ENCODE measurements at regions not wholly inside any gene's neighbourhood (a gene's known extent, or its start where the extent isn't known, plus 50 kb on each side); places are given as distances from the start of the nearest gene placed in this dataset.

DNA sequence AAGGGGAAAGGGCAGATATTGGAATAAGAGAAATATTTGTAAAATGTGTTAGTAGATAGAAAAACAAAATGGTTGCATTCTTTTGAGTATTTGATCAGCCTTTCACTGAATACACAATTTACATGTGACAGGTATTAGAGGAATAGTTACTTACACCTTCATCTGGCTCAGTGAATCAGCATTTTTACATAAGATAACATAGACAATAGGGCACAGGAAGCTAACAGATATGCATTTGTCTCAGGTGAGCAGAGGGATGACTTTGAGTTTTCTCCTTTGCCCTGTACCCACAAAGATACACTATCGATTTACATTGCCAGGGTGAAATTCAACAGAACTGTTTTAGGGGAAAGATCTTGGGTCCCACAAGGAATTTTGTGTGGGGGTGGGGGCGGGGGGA, 373.1 kb upstream of the NETO1 start:
- TF ChIP-seq, protein P1, sequence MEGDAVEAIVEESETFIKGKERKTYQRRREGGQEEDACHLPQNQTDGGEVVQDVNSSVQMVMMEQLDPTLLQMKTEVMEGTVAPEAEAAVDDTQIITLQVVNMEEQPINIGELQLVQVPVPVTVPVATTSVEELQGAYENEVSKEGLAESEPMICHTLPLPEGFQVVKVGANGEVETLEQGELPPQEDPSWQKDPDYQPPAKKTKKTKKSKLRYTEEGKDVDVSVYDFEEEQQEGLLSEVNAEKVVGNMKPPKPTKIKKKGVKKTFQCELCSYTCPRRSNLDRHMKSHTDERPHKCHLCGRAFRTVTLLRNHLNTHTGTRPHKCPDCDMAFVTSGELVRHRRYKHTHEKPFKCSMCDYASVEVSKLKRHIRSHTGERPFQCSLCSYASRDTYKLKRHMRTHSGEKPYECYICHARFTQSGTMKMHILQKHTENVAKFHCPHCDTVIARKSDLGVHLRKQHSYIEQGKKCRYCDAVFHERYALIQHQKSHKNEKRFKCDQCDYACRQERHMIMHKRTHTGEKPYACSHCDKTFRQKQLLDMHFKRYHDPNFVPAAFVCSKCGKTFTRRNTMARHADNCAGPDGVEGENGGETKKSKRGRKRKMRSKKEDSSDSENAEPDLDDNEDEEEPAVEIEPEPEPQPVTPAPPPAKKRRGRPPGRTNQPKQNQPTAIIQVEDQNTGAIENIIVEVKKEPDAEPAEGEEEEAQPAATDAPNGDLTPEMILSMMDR (IDR thresholded peaks at IDR 0.05; ENCODE audit: low read depth, low read length) = no peak
- no peak overlapping the region for H3K4me3 ChIP-seq (ENCODE audit: low read depth, low read length)

DNA sequence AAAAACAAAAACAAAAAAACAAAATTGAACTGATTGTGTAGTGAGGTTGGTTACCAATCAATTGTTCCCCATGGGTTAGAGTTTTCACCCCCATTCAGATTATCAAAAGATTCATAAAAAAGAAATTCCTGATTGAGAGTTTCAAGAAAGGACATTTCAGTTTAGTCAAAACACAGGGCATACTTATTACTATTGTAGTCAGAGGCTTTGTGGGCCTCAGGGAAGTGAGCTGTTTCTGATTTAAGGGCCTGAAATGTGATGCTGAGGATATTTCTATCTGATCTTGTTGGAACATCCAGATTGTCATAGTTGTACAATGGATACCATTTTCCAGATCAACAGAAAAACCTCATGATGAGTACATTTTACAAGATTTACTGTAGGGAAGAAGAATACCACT, 368.1 kb upstream of the NETO1 start:
- H3K4me3 ChIP-seq (ENCODE audit: low read depth, low read length) = no peak overlapping the region
- TF ChIP-seq, protein P1 (IDR thresholded peaks at IDR 0.05; ENCODE audit: low read depth, low read length) = no peak

DNA sequence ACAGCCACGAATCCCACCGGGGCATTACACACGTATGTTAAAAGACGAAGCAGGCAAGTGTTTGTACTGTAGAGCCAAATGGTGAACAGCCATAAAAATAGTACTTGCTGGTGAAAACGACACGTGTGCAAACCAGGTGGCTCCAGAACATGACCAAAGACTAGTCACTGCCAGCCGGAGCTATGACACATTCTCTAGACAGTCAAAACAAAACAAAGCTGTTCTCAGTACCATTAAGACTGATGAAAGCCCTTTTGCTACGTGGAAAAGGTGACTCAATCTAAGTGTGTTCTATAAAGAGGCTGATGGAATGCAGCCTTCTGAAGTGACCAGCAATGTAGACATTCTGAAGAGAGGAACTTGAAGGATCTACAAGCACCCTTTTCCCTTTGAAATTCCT, 367.7 kb upstream of the NETO1 start:
- TF ChIP-seq, protein P1 (IDR thresholded peaks at IDR 0.05; ENCODE audit: low read depth, low read length) = no peak
- no peak overlapping the region for H3K4me3 ChIP-seq (ENCODE audit: low read depth, low read length)

DNA sequence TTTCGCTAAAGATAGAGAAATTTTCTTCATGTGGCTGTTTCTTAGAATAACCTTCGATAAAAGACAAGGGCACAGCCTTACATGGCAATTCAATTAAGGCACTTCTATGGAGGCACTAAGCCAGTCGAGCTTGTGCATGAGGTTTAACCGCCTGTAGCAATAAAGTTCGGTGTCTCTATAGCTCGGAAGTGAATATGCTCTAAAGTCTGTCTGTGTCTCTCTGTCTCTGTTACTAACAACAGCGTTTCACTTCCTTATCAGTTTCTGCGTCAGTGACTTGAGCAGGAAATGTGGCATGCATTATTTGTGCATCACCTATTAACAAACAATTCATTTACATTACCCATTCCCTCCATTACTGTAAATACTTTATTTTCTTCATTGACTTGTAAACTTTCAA, 365.1 kb upstream of the NETO1 start:
- TF ChIP-seq, protein P1 (IDR thresholded peaks at IDR 0.05; ENCODE audit: low read depth, low read length) = no peak
- no peak overlapping the region for H3K4me3 ChIP-seq (ENCODE audit: low read depth, low read length)

DNA sequence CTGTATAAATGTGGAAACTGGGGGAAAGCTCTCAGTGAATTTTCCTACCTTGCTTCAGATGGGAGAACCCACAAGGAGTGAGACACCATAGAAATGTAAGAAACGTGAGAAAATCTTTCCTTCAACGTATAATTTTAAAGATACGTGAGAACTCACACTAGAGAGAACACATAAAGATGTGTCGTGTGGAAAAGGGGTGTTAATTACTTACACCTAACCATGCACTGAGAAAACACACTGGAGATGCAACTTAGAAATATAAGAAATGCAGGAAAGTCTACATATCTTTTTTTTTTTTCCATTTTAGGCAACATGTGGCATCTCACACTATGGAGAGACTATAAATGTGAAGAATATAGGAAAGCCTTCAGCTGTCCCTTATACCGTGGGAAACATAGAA, 352.9 kb upstream of the NETO1 start:
- no peak overlapping the region for H3K4me3 ChIP-seq (ENCODE audit: low read depth, low read length)
- TF ChIP-seq, protein P1 (IDR thresholded peaks at IDR 0.05; ENCODE audit: low read depth, low read length) = no peak

DNA sequence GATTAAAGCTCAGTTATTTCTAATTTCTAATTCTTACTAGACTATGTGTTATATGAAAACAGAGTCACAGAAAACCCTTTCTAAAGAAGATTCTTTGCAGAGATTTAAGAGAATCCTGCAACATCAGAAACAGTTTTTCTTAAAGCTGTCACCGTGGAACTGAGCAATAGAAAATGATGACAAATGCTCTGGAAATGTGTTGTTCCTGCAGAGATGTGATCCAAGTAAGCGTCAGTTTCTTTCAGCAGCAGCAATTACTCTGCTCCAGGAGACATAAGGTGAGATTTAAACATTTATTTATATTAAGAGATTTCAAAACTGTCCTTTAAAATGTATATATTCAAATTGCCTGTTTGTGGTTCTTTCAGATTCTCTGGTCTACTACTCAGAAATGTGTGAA, 350.5 kb upstream of the NETO1 start:
- TF ChIP-seq, protein P1 (IDR thresholded peaks at IDR 0.05; ENCODE audit: low read depth, low read length) = no peak
- H3K4me3 ChIP-seq (ENCODE audit: low read depth, low read length) = no peak overlapping the region

DNA sequence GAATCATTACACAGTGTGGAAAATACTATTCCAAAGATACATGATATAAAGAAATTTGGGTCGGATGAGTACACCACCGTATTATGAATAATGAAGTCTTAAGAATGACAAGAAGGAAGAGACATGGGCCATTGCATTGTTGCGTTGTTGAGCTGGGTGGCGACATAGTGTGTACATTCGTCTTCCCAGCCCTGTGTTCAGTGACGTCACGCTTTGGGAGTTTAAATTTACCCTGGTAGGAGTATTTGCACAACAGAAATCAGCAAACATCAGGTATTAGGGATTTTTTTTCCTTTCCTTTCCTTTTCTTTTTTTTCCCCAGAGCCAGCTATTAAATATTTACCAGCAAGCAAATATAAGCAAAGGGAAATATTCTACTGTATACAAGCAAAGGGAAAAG, 347.2 kb upstream of the NETO1 start:
- no peak overlapping the region for H3K4me3 ChIP-seq (ENCODE audit: low read depth, low read length)
- TF ChIP-seq, protein P1 (IDR thresholded peaks at IDR 0.05; ENCODE audit: low read depth, low read length) = no peak

Data from WI38 (cell line).